ENCODE measurements at regions not wholly inside any gene's neighbourhood (a gene's known extent, or its start where the extent isn't known, plus 50 kb on each side); places are given as distances from the start of the nearest gene placed in this dataset.

GRCh38 chr6:105645958-105646357, 243.1 kb upstream of the PREP start:
- peaks cover 0 to 2% (median 0%) of the 10 kb centered on the region in 7 donors for H3K9me3 Mint-ChIP-seq
- no peak overlapping the region for H3K4me3 Mint-ChIP-seq
- H3K27ac Mint-ChIP-seq = no peak overlapping the region
- Histone ChIP-seq H3K4me3 (replicated peaks in 1 of 3; ENCODE audit: low read depth in 2 of 3, low read length in 3 of 3) (no peak overlapping the region), H3K79me2 (ENCODE audit: insufficient read depth, low read length) (no peaks in the 10 kb centered on the region), H3K9me3 (replicated peaks in 1 of 2; ENCODE audit: control insufficient read depth in 1 of 2, insufficient read depth in 1 of 2, low read length in 2 of 2) (no peaks in the 10 kb centered on the region), H3K27me3 (ENCODE audit: control insufficient read depth in 2 of 2, insufficient read depth in 2 of 2, low read length in 2 of 2) (no peaks in the 10 kb centered on the region), H3K4me1 (ENCODE audit: control insufficient read depth in 1 of 2, insufficient read depth in 2 of 2, low read length in 2 of 2) (peaks cover 4 to 7% of the 10 kb centered on the region in 2 donors), H3K4me2 (replicated peaks; ENCODE audit: extremely low read depth, low read length, poor library complexity, severe bottlenecking) (no peak overlapping the region), H2AFZ (ENCODE audit: insufficient read depth, low read depth, low read length, poor library complexity, severe bottlenecking) (no peak overlapping the region), H3K36me3 (replicated peaks in 1 of 2; ENCODE audit: control insufficient read depth in 1 of 2, insufficient read depth in 2 of 2, low read length in 2 of 2) (no peaks in the 10 kb centered on the region), H3K9ac (ENCODE audit: insufficient read depth, low read length, poor library complexity, severe bottlenecking) (no peak overlapping the region), H4K20me1 (ENCODE audit: insufficient read depth, low read length) (no peaks in the 10 kb centered on the region), H3K27ac (ENCODE audit: low read depth in 1 of 2, low read length in 2 of 2) (no peak overlapping the region)
- H3K36me3 Mint-ChIP-seq = no peaks in the 10 kb centered on the region
- DNase-seq = no peak
- intact Hi-C loops (cut with micrococcal nuclease) = no loop called here
- 90% methylated on average over 2 of the region's 3 CpGs for WGBS (ENCODE audit: insufficient coverage)
- peaks cover 9% of the 10 kb centered on the region for H3K4me1 Mint-ChIP-seq
- no peak for TF ChIP-seq CTCF (IDR thresholded peaks at IDR 0.05)
- H3K27me3 Mint-ChIP-seq (ENCODE audit: low read depth in 3 of 3) = peaks cover 0 to 5% (median 2%) of the 10 kb centered on the region in 3 donors

- no CpG with 5 or more reads among the region's 1 CpG for WGBS (ENCODE audit: insufficient coverage)
- Histone ChIP-seq H2AFZ (ENCODE audit: insufficient read depth, low read depth, low read length, poor library complexity, severe bottlenecking) (no peak overlapping the region), H3K4me3 (replicated peaks in 1 of 3; ENCODE audit: low read depth in 2 of 3, low read length in 3 of 3) (no peak overlapping the region), H3K27me3 (ENCODE audit: control insufficient read depth in 2 of 2, insufficient read depth in 2 of 2, low read length in 2 of 2) (no peaks in the 10 kb centered on the region), H4K20me1 (ENCODE audit: insufficient read depth, low read length) (no peaks in the 10 kb centered on the region), H3K9me3 (replicated peaks in 1 of 2; ENCODE audit: control insufficient read depth in 1 of 2, insufficient read depth in 1 of 2, low read length in 2 of 2) (no peaks in the 10 kb centered on the region), H3K27ac (ENCODE audit: low read depth in 1 of 2, low read length in 2 of 2) (no peak overlapping the region), H3K4me1 (ENCODE audit: control insufficient read depth in 1 of 2, insufficient read depth in 2 of 2, low read length in 2 of 2) (peaks cover 4 to 7% of the 10 kb centered on the region in 2 donors), H3K36me3 (replicated peaks in 1 of 2; ENCODE audit: control insufficient read depth in 1 of 2, insufficient read depth in 2 of 2, low read length in 2 of 2) (no peaks in the 10 kb centered on the region), H3K4me2 (replicated peaks; ENCODE audit: extremely low read depth, low read length, poor library complexity, severe bottlenecking) (no peak overlapping the region), H3K79me2 (ENCODE audit: insufficient read depth, low read length) (no peaks in the 10 kb centered on the region), H3K9ac (ENCODE audit: insufficient read depth, low read length, poor library complexity, severe bottlenecking) (no peak overlapping the region)
- Mint-ChIP-seq H3K27me3 (ENCODE audit: low read depth in 3 of 3) (peaks cover 0 to 5% (median 2%) of the 10 kb centered on the region in 3 donors), H3K36me3 (no peaks in the 10 kb centered on the region), H3K4me3 (no peak overlapping the region), H3K4me1 (peaks cover 9% of the 10 kb centered on the region), H3K9me3 (peaks cover 0 to 2% (median 0%) of the 10 kb centered on the region in 7 donors), H3K27ac (no peak overlapping the region)
- intact Hi-C loops (cut with micrococcal nuclease) = no loop called here
- DNase-seq = no peak
- TF ChIP-seq CTCF (IDR thresholded peaks at IDR 0.05) = no peak
Measured at GRCh38 chr6:105645156-105645555, 242.3 kb upstream of the PREP start.
